GM12878 (cell line): ENCODE measurements at regions not wholly inside any gene's neighbourhood (a gene's known extent, or its start where the extent isn't known, plus 50 kb on each side); places are given as distances from the start of the nearest gene placed in this dataset.

Source experiments
- ATAC-seq: fragments of 200-7000 bp; cut with Tn5 transposase; 3 replicates; pipeline ENCODE4 v1.9.1; 2020; ENCODE audit warnings: mild to moderate bottlenecking, moderate library complexity
- BruUV-seq: library from RNA; stranded (reverse); fragments of 400-500 nt; replicated peaks from 2 replicates; lab custom pipeline; 2021; lab: Mats Ljungman, UMichigan
- CTCF ChIA-PET: fragments of 300-600 bp; sonication (Branson Sonifier 250); formaldehyde crosslinking; extraction: SDS; loops from one replicate; lab custom pipeline; 2021; ENCODE audit warnings: inconsistent platforms; lab: Yijun Ruan, JAX
- POLR2A ChIA-PET: fragments of 350-600 bp; formaldehyde crosslinking; extraction: SDS; loops from one replicate; lab custom pipeline; 2021; ENCODE audit warnings: inconsistent platforms; lab: Charles Lee
- RAD21 ChIA-PET: fragments of 300-600 bp; sonication (Branson Sonifier 250); formaldehyde crosslinking; loops from one replicate; lab custom pipeline; 2023; ENCODE audit warnings: antibody characterized with exemption; ENCODE audit not compliant: unreplicated experiment; lab: Charles Lee
- SMC1A ChIA-PET: fragments of 300-600 bp; sonication (Branson Sonifier 250); formaldehyde crosslinking; loops from one replicate; lab custom pipeline; 2023; ENCODE audit not compliant: unreplicated experiment, uncharacterized antibody; lab: Charles Lee
- DNase-seq: peaks from one replicate; pipeline ENCODE4 v3.0.0-alpha.2; 2011; ENCODE audit warnings: low read depth, low spot score
- FAIRE-seq: peaks from 3 replicates; lab custom pipeline; 2011; peaks lifted over from hg19 to GRCh38; lab: Jason Lieb, UNC
- H2AFZ ChIP-seq: 2 replicates; pipeline ENCODE4 v1.6.0; 2011; ENCODE audit warnings: low read depth, low read length, control low read depth; ENCODE audit not compliant: control insufficient read depth
- H3K27ac ChIP-seq: 2 replicates; pipeline ENCODE4 v1.5.1; 2011; ENCODE audit warnings: control low read depth; ENCODE audit not compliant: control insufficient read depth, insufficient read depth
- H3K27me3 ChIP-seq, 2 experiments: replicated peaks in 1 of 2; 2 replicates each; pipeline versions ENCODE4 v1.6.0 to v1.6.1; 2011; ENCODE audit warnings: low read length in 1 of 2; ENCODE audit not compliant: control insufficient read depth in 2 of 2, insufficient read depth in 2 of 2
- H3K36me3 ChIP-seq, 2 experiments: 2 replicates each; pipeline ENCODE4 v1.5.1; 2011; ENCODE audit warnings: low read length in 1 of 2; ENCODE audit not compliant: control insufficient read depth in 2 of 2, insufficient read depth in 2 of 2
- H3K4me1 ChIP-seq: 2 replicates; pipeline ENCODE4 v1.6.1; 2011; ENCODE audit warnings: mild to moderate bottlenecking, low read length, moderate library complexity, mixed read lengths; ENCODE audit not compliant: control insufficient read depth, insufficient read depth
- H3K4me2 ChIP-seq: 2 replicates; pipeline ENCODE4 v1.6.0; 2011; ENCODE audit warnings: control low read depth; ENCODE audit not compliant: control insufficient read depth, insufficient read depth
- H3K4me3 ChIP-seq: fragments of 200-600 bp; sonication (generic); 2 replicates; pipeline ENCODE4 v1.5.1; 2016
- H3K79me2 ChIP-seq: 2 replicates; pipeline ENCODE4 v1.6.0; 2011; ENCODE audit warnings: low read length; ENCODE audit not compliant: control insufficient read depth, insufficient read depth
- H3K9ac ChIP-seq: 2 replicates; pipeline ENCODE4 v1.8.0; 2011; ENCODE audit warnings: low read length, control low read depth, mixed read lengths; ENCODE audit not compliant: control insufficient read depth, insufficient read depth
- H3K9me3 ChIP-seq: replicated peaks from 3 replicates; pipeline ENCODE4 v1.5.1; 2011; ENCODE audit warnings: mild to moderate bottlenecking, low read length; ENCODE audit not compliant: control insufficient read depth, insufficient read depth
- H4K20me1 ChIP-seq: 2 replicates; pipeline ENCODE4 v1.6.0; 2011; ENCODE audit not compliant: control insufficient read depth, insufficient read depth
- GATAD2B ChIP-seq: fragments of 450-650 bp; conservative IDR thresholded peaks from 2 replicates; pipeline ENCODE4 v1.6.1; 2017; ENCODE audit warnings: low read depth, mild to moderate bottlenecking, moderate library complexity
- IRF4 ChIP-seq: IDR thresholded peaks from 2 replicates; pipeline ENCODE4 v1.6.1; 2011; ENCODE audit warnings: low read depth, low read length
- LARP7 ChIP-seq: fragments of 450-650 bp; IDR thresholded peaks from 2 replicates; pipeline ENCODE4 v1.6.1; 2017; ENCODE audit warnings: mild to moderate bottlenecking
- NRF1 ChIP-seq: conservative IDR thresholded peaks from 2 replicates; pipeline ENCODE4 v1.6.1; 2011; ENCODE audit warnings: mild to moderate bottlenecking, low read depth, low read length, improper control_type of control experiment
- RAD51 ChIP-seq: fragments of 450-650 bp; IDR thresholded peaks from 2 replicates; pipeline ENCODE4 v1.6.1; 2016; ENCODE audit warnings: moderate library complexity, mild to moderate bottlenecking, inconsistent platforms
- RELA ChIP-seq: fragments of 450-650 bp; IDR thresholded peaks from 2 replicates; pipeline ENCODE4 v1.8.0; 2014; ENCODE audit warnings: borderline replicate concordance; ENCODE audit not compliant: partially characterized antibody
- SREBF1 ChIP-seq: IDR thresholded peaks from 2 replicates; pipeline ENCODE4 v1.6.1; 2012; ENCODE audit warnings: mild to moderate bottlenecking, low read length
- TARDBP ChIP-seq: IDR thresholded peaks from 2 replicates; pipeline ENCODE4 v1.6.1; 2016; ENCODE audit warnings: borderline replicate concordance
- WGBS: methylation state at CpG from one replicate; pipeline ENCODE4 v1.1.6; 2016; ENCODE audit warnings: low lambda C conversion rate; ENCODE audit not compliant: insufficient replicate concordance, insufficient coverage; ENCODE audit errors: missing lambda C conversion rate; 5-methylcytosine and 5-hydroxymethylcytosine counted together
- in situ Hi-C: fragments of 300-500 bp; cut with MboI; formaldehyde crosslinking; loops from 9 replicates; pipeline ENCODE4 v1.14.3; 2018; ENCODE audit warnings: mixed read lengths
- intact Hi-C: fragments of 100-400 bp; cut with micrococcal nuclease; formaldehyde crosslinking; loops from one replicate; pipeline ENCODE4 v1.14.2; 2022; ENCODE audit not compliant: unreplicated experiment
- TF ChIP-seq, protein P1 (sequence below): fragments of 450-650 bp; IDR thresholded peaks from 2 replicates; pipeline ENCODE4 v1.6.1; 2017; ENCODE audit warnings: antibody characterized with exemption, mild to moderate bottlenecking, moderate library complexity
- TF ChIP-seq, protein P2 (sequence below): IDR thresholded peaks from 2 replicates; pipeline ENCODE4 v1.6.1; 2011; ENCODE audit warnings: low read depth, mild to moderate bottlenecking, low read length, moderate library complexity, borderline replicate concordance; ENCODE audit errors: extremely low read depth

DNA sequence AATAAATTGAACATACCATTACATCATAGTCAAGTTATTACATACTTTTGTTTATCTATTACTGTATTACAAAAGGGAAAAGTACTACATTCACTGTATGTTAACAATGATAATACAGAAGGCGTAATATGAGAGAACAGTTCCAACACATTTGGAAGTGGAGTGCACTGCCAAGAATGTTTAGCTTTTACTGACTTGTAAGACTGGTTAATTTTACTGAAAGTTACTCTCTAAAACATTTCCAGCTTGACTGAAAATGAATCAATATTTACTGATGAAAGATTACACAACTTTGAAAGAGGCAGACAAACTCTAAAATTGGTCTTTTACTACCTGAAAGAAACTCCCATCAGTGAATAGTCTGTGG is 728.5 kb downstream of the FSCB start:
- ChIA-PET SMC1A (no interaction called here), POLR2A (no interaction called here), CTCF (no interaction called here), RAD21 (no interaction called here)
- no peak for FAIRE-seq
- H3K36me3 ChIP-seq, result no peaks in the 10 kb centered on the region
- intact Hi-C loops, result no loop called here
- H2AFZ ChIP-seq, result no peak overlapping the region
- no peak for DNase-seq
- WGBS, result 33% methylated on average over 1 of the region's 1 CpG
- no TSS peak for BruUV-seq
- in situ Hi-C loops, result no loop called here
- H3K27me3 ChIP-seq, result no peaks in the 10 kb centered on the region
- no peak overlapping the region for H3K9ac ChIP-seq
- H3K9me3 ChIP-seq, result no peaks in the 10 kb centered on the region
- ATAC-seq, result no peak
- H3K4me3 ChIP-seq, result no peak overlapping the region
- TF ChIP-seq GATAD2B (no peak), TARDBP (no peak)
- TF ChIP-seq, protein P1, sequence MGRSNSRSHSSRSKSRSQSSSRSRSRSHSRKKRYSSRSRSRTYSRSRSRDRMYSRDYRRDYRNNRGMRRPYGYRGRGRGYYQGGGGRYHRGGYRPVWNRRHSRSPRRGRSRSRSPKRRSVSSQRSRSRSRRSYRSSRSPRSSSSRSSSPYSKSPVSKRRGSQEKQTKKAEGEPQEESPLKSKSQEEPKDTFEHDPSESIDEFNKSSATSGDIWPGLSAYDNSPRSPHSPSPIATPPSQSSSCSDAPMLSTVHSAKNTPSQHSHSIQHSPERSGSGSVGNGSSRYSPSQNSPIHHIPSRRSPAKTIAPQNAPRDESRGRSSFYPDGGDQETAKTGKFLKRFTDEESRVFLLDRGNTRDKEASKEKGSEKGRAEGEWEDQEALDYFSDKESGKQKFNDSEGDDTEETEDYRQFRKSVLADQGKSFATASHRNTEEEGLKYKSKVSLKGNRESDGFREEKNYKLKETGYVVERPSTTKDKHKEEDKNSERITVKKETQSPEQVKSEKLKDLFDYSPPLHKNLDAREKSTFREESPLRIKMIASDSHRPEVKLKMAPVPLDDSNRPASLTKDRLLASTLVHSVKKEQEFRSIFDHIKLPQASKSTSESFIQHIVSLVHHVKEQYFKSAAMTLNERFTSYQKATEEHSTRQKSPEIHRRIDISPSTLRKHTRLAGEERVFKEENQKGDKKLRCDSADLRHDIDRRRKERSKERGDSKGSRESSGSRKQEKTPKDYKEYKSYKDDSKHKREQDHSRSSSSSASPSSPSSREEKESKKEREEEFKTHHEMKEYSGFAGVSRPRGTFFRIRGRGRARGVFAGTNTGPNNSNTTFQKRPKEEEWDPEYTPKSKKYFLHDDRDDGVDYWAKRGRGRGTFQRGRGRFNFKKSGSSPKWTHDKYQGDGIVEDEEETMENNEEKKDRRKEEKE, result no peak
- no peaks in the 10 kb centered on the region for H3K79me2 ChIP-seq
- H3K4me1 ChIP-seq, result no peaks in the 10 kb centered on the region
- H4K20me1 ChIP-seq, result no peaks in the 10 kb centered on the region
- no peak overlapping the region for H3K4me2 ChIP-seq
- H3K27ac ChIP-seq, result no peak overlapping the region

DNA sequence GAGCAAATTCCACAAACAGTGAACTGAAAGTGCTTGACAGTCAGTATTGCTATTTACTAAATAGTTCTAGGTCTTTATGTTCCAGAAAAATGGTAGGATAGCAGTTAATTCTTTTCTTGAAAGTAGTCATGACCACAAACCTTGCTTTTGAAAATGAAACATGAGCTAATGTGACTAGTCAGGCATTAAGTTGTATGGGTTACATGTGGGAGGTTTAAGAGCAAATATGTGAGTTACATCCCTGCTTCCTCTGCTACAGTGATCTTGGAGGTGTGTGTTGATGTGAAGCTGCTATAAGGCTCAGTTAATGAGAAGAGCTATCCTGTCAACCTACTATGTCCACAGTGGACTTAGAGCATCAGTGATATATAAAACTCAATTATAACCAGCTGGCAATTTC is 741.6 kb downstream of the FSCB start:
- no peaks in the 10 kb centered on the region for H3K79me2 ChIP-seq
- no peak for FAIRE-seq
- in situ Hi-C loops (no loop called here), intact Hi-C loops (no loop called here)
- no peak overlapping the region for H3K9ac ChIP-seq
- no peak overlapping the region for H3K4me3 ChIP-seq
- H3K4me2 ChIP-seq, result no peak overlapping the region
- no TSS peak for BruUV-seq
- CTCF ChIA-PET, result no interaction called here
- no peaks in the 10 kb centered on the region for H4K20me1 ChIP-seq
- RAD21 ChIA-PET, result no interaction called here
- no peak overlapping the region for H2AFZ ChIP-seq
- no peaks in the 10 kb centered on the region for H3K36me3 ChIP-seq
- no peaks in the 10 kb centered on the region for H3K4me1 ChIP-seq
- no peak for DNase-seq
- H3K9me3 ChIP-seq, result no peaks in the 10 kb centered on the region
- ATAC-seq, result no peak
- POLR2A ChIA-PET, result no interaction called here
- H3K27me3 ChIP-seq, result no peaks in the 10 kb centered on the region
- H3K27ac ChIP-seq, result no peak overlapping the region
- TF ChIP-seq RELA (no peak), IRF4 (no peak), LARP7 (no peak), RAD51 (no peak), SREBF1 (no peak), NRF1 (no peak)
- TF ChIP-seq, protein P2, sequence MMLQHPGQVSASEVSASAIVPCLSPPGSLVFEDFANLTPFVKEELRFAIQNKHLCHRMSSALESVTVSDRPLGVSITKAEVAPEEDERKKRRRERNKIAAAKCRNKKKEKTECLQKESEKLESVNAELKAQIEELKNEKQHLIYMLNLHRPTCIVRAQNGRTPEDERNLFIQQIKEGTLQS, result no peak
- SMC1A ChIA-PET, result no interaction called here
